DOHH2 (cell line): ENCODE measurements at regions not wholly inside any gene's neighbourhood (a gene's known extent, or its start where the extent isn't known, plus 50 kb on each side); places are given as distances from the start of the nearest gene placed in this dataset.

Experiments used
- H3F3A ChIP-seq: fragments of 200-600 bp; sonication (generic), shearing (Covaris generic); 2 replicates; pipeline ENCODE4 v1.6.0; 2016; ENCODE audit warnings: antibody characterized with exemption, mild to moderate bottlenecking; ENCODE audit not compliant: control insufficient read depth, insufficient read depth
- H3K27ac ChIP-seq: fragments of 200-600 bp; sonication (generic); 2 replicates; pipeline ENCODE4 v1.5.1; 2014; ENCODE audit warnings: low read depth, mild to moderate bottlenecking, low read length, moderate library complexity
- H3K27me3 ChIP-seq: fragments of 200-600 bp; sonication (generic); 2 replicates; pipeline ENCODE4 v1.6.1; 2014; ENCODE audit warnings: mild to moderate bottlenecking, low read length, mixed read lengths; ENCODE audit not compliant: control insufficient read depth
- H3K36me3 ChIP-seq: fragments of 200-600 bp; sonication (generic); 2 replicates; pipeline ENCODE4 v1.6.1; 2014; ENCODE audit warnings: mild to moderate bottlenecking, low read length, moderate library complexity, mixed read lengths; ENCODE audit not compliant: control insufficient read depth
- H3K4me1 ChIP-seq: fragments of 200-600 bp; sonication (generic); 2 replicates; pipeline ENCODE4 v1.6.1; 2014; ENCODE audit warnings: mild to moderate bottlenecking, low read length, mixed read lengths; ENCODE audit not compliant: control insufficient read depth
- H3K4me2 ChIP-seq: fragments of 200-600 bp; sonication (generic); 2 replicates; pipeline ENCODE4 v1.6.0; 2014; ENCODE audit warnings: mild to moderate bottlenecking, low read length, moderate library complexity
- H3K4me3 ChIP-seq: fragments of 200-600 bp; sonication (generic); 2 replicates; pipeline ENCODE4 v1.5.1; 2014; ENCODE audit warnings: mild to moderate bottlenecking, low read length, mixed read lengths
- H3K79me2 ChIP-seq: fragments of 200-600 bp; sonication (generic); 2 replicates; pipeline ENCODE4 v1.6.1; 2014; ENCODE audit warnings: mild to moderate bottlenecking, low read length, mixed read lengths; ENCODE audit not compliant: control insufficient read depth
- H3K9me2 ChIP-seq: fragments of 200-600 bp; sonication (generic); replicated peaks from 2 replicates; pipeline ENCODE4 v1.6.1; 2014; ENCODE audit warnings: mild to moderate bottlenecking, low read length, mixed read lengths; ENCODE audit not compliant: control insufficient read depth
- H3K9me3 ChIP-seq: fragments of 200-600 bp; sonication (generic); 2 replicates; pipeline ENCODE4 v1.6.1; 2014; ENCODE audit warnings: antibody characterized with exemption, low read length, mixed read lengths; ENCODE audit not compliant: control insufficient read depth, insufficient read depth
- H4K20me1 ChIP-seq: fragments of 200-600 bp; sonication (generic); 2 replicates; pipeline ENCODE4 v1.6.0; 2014; ENCODE audit warnings: low read depth, mild to moderate bottlenecking, antibody characterized with exemption, low read length, moderate library complexity; ENCODE audit not compliant: control insufficient read depth, insufficient read depth
- EZH2phosphoT487 ChIP-seq: fragments of 200-600 bp; sonication (generic); IDR thresholded peaks from 2 replicates; pipeline ENCODE4 v1.6.1; 2017; ENCODE audit warnings: borderline replicate concordance, mild to moderate bottlenecking, antibody characterized with exemption, low read length, moderate library complexity, mixed read lengths
- TF ChIP-seq, protein P1 (sequence below): fragments of 200-600 bp; sonication (generic); IDR thresholded peaks from one replicate; pipeline ENCODE4 v1.5.1; 2014; ENCODE audit warnings: antibody characterized with exemption, mild to moderate bottlenecking, low read depth, low read length; ENCODE audit not compliant: poor library complexity, severe bottlenecking

DNA sequence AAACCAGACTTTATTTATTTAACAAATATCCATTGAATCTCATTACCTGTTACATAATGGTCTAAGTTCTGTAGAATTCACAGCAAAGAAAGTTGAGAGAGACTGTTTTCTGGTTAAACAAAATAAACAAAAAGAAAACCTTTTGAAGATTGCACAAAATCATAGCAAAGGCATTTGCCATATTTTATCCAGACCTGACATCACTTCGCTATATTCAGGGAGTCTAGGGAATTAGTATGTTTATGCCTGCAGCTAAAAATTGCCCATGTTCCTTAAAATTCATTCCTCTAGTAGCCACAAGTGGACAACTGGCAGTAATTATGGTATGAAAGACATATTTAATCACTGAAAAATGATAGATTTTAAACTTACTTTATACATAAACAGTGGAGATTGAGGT lies 577.0 kb upstream of the DAB2 start:
- no peaks in the 10 kb centered on the region for H3K36me3 ChIP-seq
- no peaks in the 10 kb centered on the region for H3K4me1 ChIP-seq
- no peak overlapping the region for H3K4me3 ChIP-seq
- no peak overlapping the region for H3K4me2 ChIP-seq
- H3F3A ChIP-seq = no peaks in the 10 kb centered on the region
- no peak overlapping the region for H3K27ac ChIP-seq
- H3K79me2 ChIP-seq = no peaks in the 10 kb centered on the region
- TF ChIP-seq EZH2phosphoT487 = no peak
- TF ChIP-seq, protein P1, sequence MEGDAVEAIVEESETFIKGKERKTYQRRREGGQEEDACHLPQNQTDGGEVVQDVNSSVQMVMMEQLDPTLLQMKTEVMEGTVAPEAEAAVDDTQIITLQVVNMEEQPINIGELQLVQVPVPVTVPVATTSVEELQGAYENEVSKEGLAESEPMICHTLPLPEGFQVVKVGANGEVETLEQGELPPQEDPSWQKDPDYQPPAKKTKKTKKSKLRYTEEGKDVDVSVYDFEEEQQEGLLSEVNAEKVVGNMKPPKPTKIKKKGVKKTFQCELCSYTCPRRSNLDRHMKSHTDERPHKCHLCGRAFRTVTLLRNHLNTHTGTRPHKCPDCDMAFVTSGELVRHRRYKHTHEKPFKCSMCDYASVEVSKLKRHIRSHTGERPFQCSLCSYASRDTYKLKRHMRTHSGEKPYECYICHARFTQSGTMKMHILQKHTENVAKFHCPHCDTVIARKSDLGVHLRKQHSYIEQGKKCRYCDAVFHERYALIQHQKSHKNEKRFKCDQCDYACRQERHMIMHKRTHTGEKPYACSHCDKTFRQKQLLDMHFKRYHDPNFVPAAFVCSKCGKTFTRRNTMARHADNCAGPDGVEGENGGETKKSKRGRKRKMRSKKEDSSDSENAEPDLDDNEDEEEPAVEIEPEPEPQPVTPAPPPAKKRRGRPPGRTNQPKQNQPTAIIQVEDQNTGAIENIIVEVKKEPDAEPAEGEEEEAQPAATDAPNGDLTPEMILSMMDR = no peak
- H4K20me1 ChIP-seq = no peaks in the 10 kb centered on the region
- H3K9me2 ChIP-seq = no peaks in the 10 kb centered on the region
- no peaks in the 10 kb centered on the region for H3K27me3 ChIP-seq
- no peaks in the 10 kb centered on the region for H3K9me3 ChIP-seq

DNA sequence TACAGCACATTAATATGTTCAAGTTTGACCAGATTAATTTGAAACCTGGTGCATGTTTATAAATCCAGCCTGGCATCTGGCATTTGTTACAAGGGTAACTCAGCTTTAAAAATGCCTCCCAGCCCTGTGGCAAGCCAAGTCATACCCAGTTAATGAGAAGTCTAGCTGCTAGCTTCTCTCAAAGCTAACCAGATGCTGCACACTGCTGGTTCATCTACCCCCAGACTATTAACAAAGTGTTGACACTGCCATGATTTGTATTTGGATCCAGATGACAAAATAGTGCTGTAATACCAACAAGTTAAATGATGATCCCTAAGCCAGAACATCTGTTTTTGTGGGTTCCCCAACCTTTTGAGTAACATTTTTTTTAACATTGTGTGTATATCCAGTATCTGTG lies 573.7 kb upstream of the DAB2 start:
- Histone ChIP-seq H4K20me1 (no peaks in the 10 kb centered on the region), H3K4me2 (no peak overlapping the region), H3K36me3 (no peaks in the 10 kb centered on the region), H3K79me2 (no peaks in the 10 kb centered on the region), H3F3A (no peaks in the 10 kb centered on the region), H3K9me2 (no peaks in the 10 kb centered on the region), H3K4me1 (no peaks in the 10 kb centered on the region), H3K9me3 (no peaks in the 10 kb centered on the region), H3K4me3 (no peak overlapping the region), H3K27ac (no peak overlapping the region), H3K27me3 (no peaks in the 10 kb centered on the region)
- TF ChIP-seq, protein P1 = no peak

DNA sequence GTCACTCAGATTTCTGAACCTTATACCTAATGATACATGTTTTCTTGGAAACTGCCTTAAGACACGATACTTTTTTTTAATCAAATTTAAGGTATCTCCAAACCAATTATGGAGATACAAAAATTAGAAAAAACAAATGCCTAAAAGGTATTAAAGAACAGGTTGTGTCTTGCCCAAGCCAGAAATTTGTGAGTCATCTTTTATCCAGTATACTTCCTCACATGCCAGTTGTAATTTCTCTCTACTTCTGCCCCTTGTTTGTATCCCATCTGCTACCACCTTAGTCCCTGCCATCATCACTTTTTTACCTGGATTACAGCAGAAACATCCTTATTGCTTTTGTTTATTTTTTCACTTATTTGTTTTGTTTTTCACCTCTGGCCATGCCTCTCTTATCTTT lies 571.2 kb upstream of the DAB2 start:
- H3K4me3 ChIP-seq = no peak overlapping the region
- no peaks in the 10 kb centered on the region for H3F3A ChIP-seq
- no peaks in the 10 kb centered on the region for H3K9me2 ChIP-seq
- TF ChIP-seq EZH2phosphoT487 = no peak
- TF ChIP-seq, protein P1 = no peak
- H3K27me3 ChIP-seq = peaks cover 3% of the 10 kb centered on the region
- no peaks in the 10 kb centered on the region for H4K20me1 ChIP-seq
- no peak overlapping the region for H3K27ac ChIP-seq
- no peak overlapping the region for H3K4me2 ChIP-seq
- no peaks in the 10 kb centered on the region for H3K9me3 ChIP-seq
- H3K36me3 ChIP-seq = no peaks in the 10 kb centered on the region
- no peaks in the 10 kb centered on the region for H3K79me2 ChIP-seq
- no peaks in the 10 kb centered on the region for H3K4me1 ChIP-seq
